RWPE2 (cell line): ENCODE measurements at regions not wholly inside any gene's neighbourhood (a gene's known extent, or its start where the extent isn't known, plus 50 kb on each side); places are given as distances from the start of the nearest gene placed in this dataset.
A peak's percentile ranks its signal among the peaks of the same experiment; 100 is the strongest.
"Not testable (repeated sequence)": the region's sequence is repeated elsewhere in the genome, so short reads cannot be mapped to it uniquely, and the experiment has no call there.

Experiments used
- ATAC-seq: fragments of 200-7000 bp; cut with Tn5 transposase; 3 replicates; pipeline ENCODE4 v1.9.1; 2021; ENCODE audit warnings: low read depth
- DNase-seq: peaks from one replicate; pipeline ENCODE4 v3.0.0-alpha.2; 2020; ENCODE audit warnings: low spot score
- H3K27ac ChIP-seq: fragments of 450-650 bp; 2 replicates; pipeline ENCODE4 v1.5.1; 2017; ENCODE audit warnings: mild to moderate bottlenecking; ENCODE audit not compliant: poor library complexity, severe bottlenecking
- H3K27me3 ChIP-seq: fragments of 250-450 bp; sonication (Bioruptor Pico); 2 replicates; pipeline ENCODE4 v1.5.1; 2021; ENCODE audit warnings: mild to moderate bottlenecking, moderate library complexity; ENCODE audit not compliant: insufficient read depth, poor library complexity, severe bottlenecking
- H3K36me3 ChIP-seq: fragments of 250-450 bp; sonication (Bioruptor Pico); 2 replicates; pipeline ENCODE4 v1.5.1; 2020; ENCODE audit warnings: low read depth, mild to moderate bottlenecking, moderate library complexity
- H3K4me1 ChIP-seq: fragments of 250-450 bp; sonication (Bioruptor Pico); 2 replicates; pipeline ENCODE4 v1.5.1; 2021; ENCODE audit warnings: mild to moderate bottlenecking, moderate library complexity; ENCODE audit not compliant: insufficient read depth, poor library complexity, severe bottlenecking
- H3K4me3 ChIP-seq: fragments of 250-450 bp; sonication (Bioruptor Pico); 2 replicates; pipeline ENCODE4 v1.5.1; 2021; ENCODE audit warnings: mild to moderate bottlenecking, moderate library complexity; ENCODE audit not compliant: severe bottlenecking
- H3K9me3 ChIP-seq: fragments of 250-450 bp; sonication (Bioruptor Pico); 2 replicates; pipeline ENCODE4 v1.5.1; 2021; ENCODE audit warnings: mild to moderate bottlenecking, moderate library complexity; ENCODE audit not compliant: severe bottlenecking

GRCh38 chr16:29268348-29268747, 138.2 kb downstream of the NPIPB11 start:
- not testable (repeated sequence) for H3K4me3 ChIP-seq, ATAC-seq, H3K27me3 ChIP-seq, DNase-seq, H3K36me3 ChIP-seq, H3K9me3 ChIP-seq
- Histone ChIP-seq H3K27ac (peak overlapping the region; percentile 49), H3K4me1 (peaks cover 35% of the 10 kb centered on the region)

GRCh38 chr16:29267891-29268290, 138.6 kb downstream of the NPIPB11 start:
- H3K27ac ChIP-seq, H3K4me3 ChIP-seq, H3K27me3 ChIP-seq, ATAC-seq, DNase-seq, H3K36me3 ChIP-seq, H3K9me3 ChIP-seq: not testable (repeated sequence)
- H3K4me1 ChIP-seq, result peaks cover 35% of the 10 kb centered on the region

GRCh38 chr16:29267055-29267619, 139.4 kb downstream of the NPIPB11 start:
- not testable (repeated sequence) for DNase-seq, H3K4me3 ChIP-seq, H3K9me3 ChIP-seq, H3K36me3 ChIP-seq, H3K27ac ChIP-seq, ATAC-seq, H3K27me3 ChIP-seq
- peaks cover 34% of the 10 kb centered on the region for H3K4me1 ChIP-seq

GRCh38 chr16:29266612-29267011, 139.9 kb downstream of the NPIPB11 start:
- not testable (repeated sequence) for H3K27me3 ChIP-seq, DNase-seq, H3K9me3 ChIP-seq, ATAC-seq, H3K4me3 ChIP-seq, H3K36me3 ChIP-seq
- Histone ChIP-seq H3K27ac (peak overlapping the region; percentile 47), H3K4me1 (peaks cover 33% of the 10 kb centered on the region)

GRCh38 chr16:29265255-29265853, 141.2 kb downstream of the NPIPB11 start:
- DNase-seq (peak; percentile 94), ATAC-seq (peak; percentile 77)
- peaks cover 35% of the 10 kb centered on the region for H3K4me1 ChIP-seq
- H3K9me3 ChIP-seq, H3K4me3 ChIP-seq, H3K36me3 ChIP-seq, H3K27me3 ChIP-seq: not testable (repeated sequence)
- H3K27ac ChIP-seq, result peak overlapping the region; percentile 47

GRCh38 chr16:29264080-29264837, 142.3 kb downstream of the NPIPB11 start:
- not testable (repeated sequence) for ATAC-seq, H3K36me3 ChIP-seq, H3K27me3 ChIP-seq, DNase-seq, H3K9me3 ChIP-seq, H3K4me3 ChIP-seq
- Histone ChIP-seq H3K4me1 (peaks cover 30% of the 10 kb centered on the region), H3K27ac (peak overlapping the region; percentile 47)

GRCh38 chr16:29262725-29263124, 143.8 kb downstream of the NPIPB11 start:
- ATAC-seq, H3K9me3 ChIP-seq, H3K4me3 ChIP-seq, H3K27me3 ChIP-seq, DNase-seq, H3K36me3 ChIP-seq, H3K27ac ChIP-seq: not testable (repeated sequence)
- peaks cover 22% of the 10 kb centered on the region for H3K4me1 ChIP-seq

GRCh38 chr16:29261427-29262248, 144.9 kb downstream of the NPIPB11 start:
- peak; percentile 76 for ATAC-seq
- H3K9me3 ChIP-seq, H3K27ac ChIP-seq, H3K27me3 ChIP-seq, DNase-seq, H3K4me3 ChIP-seq, H3K36me3 ChIP-seq: not testable (repeated sequence)
- H3K4me1 ChIP-seq, result peaks cover 22% of the 10 kb centered on the region

GRCh38 chr16:29260683-29261426, 145.7 kb downstream of the NPIPB11 start:
- ATAC-seq, H3K9me3 ChIP-seq, DNase-seq, H3K27me3 ChIP-seq, H3K27ac ChIP-seq, H3K36me3 ChIP-seq, H3K4me3 ChIP-seq: not testable (repeated sequence)
- H3K4me1 ChIP-seq, result peaks cover 22% of the 10 kb centered on the region

GRCh38 chr16:29259635-29260457, 146.7 kb downstream of the NPIPB11 start:
- H3K36me3 ChIP-seq, H3K27ac ChIP-seq, H3K27me3 ChIP-seq, H3K9me3 ChIP-seq, ATAC-seq, DNase-seq, H3K4me3 ChIP-seq: not testable (repeated sequence)
- peaks cover 18% of the 10 kb centered on the region for H3K4me1 ChIP-seq
